Posterior cingulate gyrus (tissue), 11 donors: ENCODE measurements at regions not wholly inside any gene's neighbourhood (a gene's known extent, or its start where the extent isn't known, plus 50 kb on each side); places are given as distances from the start of the nearest gene placed in this dataset.
"Not testable (repeated sequence)": the region's sequence is repeated elsewhere in the genome, so short reads cannot be mapped to it uniquely, and the experiment has no call there.

Experiments
- DNase-seq, 10 donors: peaks; one replicate each; pipeline versions ENCODE4 v3.0.0 to v3.0.0-alpha.2; 2020 to 2021; ENCODE audit warnings: mixed read lengths in 3 of 10
- intact Hi-C: fragments of 100-400 bp; cut with DNase I; formaldehyde crosslinking; loops from one replicate; pipeline ENCODE4 v1.15.1; 2023

DNA sequence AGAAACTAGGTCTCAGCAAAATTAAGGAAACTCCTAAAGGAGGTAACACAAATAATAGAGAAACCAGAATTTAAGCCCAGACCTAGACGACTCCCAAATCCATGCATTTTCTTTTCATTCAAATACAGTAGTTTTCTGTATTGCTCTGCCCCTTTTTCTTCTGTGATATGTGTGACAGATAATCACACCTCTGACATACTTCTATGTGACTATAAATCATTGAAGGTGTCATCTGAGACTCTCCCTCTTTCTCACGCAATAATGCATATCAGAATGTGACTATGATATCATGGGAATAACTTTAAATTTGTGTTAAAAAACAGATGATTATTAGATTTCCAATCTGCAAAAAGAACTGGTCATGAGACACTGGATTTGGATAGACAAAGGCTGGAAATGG, 143.0 kb upstream of the ELAC2 start:
- intact Hi-C loops, result loop anchor here (10.0 kb wide), 1 partner anchor 676 kb away; no protein-coding TSS in a partner anchor
- no peak for DNase-seq

DNA sequence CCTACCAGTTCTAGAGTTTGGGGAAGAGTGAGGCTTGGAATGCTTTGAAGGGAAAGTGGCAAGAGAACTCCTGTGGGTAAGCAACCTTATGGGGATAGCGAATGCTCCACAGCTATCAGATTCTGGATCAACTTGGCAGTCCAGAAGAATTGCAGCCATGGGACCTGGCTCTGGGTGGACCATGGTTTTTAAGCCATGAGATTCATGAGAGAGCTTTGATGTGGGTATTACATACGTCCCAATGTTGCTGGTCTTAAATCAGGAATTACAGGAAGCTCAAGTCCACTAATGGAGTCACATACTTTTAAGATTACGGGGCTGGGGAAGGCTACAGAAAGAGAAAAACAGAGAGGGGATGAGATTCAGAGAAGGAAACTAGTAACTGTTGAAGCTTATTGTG, 142.5 kb upstream of the ELAC2 start:
- DNase-seq, result no peak
- intact Hi-C loops, result loop anchor here (10.0 kb wide), 1 partner anchor 675 kb away; no protein-coding TSS in a partner anchor

DNA sequence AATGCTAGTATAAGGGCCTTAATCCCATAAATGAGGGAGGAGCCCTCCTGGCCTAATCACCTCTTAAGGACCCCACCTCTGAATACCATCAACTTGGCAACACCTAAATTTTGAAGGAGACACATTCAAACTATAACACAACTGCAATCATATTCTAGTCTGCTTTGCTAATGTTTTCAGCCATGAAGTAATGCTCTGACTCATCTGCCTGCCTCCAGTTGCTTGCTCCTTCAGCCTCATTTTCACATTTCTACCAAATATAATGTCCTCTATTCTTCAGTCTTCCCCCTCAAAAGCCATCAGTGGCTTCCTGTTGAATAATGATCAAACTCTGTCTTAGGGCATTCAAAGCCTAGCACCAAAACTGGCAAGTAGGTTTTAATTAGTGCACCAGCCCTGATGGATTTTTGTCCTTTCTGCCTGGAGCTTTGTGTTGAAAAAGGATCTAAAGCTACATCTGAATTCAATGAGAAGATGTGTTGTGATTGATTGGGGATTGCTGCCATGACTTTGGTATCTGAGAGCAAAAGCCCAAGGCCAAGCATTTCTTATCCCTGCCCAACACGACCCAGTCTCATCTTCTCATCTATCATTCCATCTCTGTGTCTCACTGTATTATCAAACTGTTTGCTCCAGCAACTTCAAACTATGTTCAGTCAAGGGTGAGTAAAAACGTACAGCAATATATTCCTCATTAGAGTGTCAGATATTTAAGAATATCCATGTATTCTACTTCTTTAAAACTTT, 140.8 kb upstream of the ELAC2 start:
- no peak for DNase-seq
- intact Hi-C loops, result no loop called here

DNA sequence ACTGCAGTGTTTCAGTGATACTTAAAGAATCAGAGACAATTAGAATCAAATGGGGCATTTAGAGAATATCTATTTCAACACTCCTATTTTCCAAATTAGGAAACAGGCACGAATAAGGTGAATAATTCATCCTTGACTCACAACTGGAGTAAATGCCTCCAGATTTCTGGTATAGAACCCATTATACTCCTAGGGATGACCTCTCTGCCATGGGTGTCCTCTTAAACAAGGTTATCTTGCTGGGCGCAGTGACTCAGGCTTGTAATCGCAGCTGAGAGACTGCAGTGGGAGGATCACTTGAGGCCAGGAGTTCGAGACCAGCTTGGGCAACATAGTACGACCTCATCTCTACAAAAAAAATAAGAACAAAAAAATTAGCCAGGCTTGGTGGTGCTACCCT, 139.8 kb upstream of the ELAC2 start:
- DNase-seq, result no peak

DNA sequence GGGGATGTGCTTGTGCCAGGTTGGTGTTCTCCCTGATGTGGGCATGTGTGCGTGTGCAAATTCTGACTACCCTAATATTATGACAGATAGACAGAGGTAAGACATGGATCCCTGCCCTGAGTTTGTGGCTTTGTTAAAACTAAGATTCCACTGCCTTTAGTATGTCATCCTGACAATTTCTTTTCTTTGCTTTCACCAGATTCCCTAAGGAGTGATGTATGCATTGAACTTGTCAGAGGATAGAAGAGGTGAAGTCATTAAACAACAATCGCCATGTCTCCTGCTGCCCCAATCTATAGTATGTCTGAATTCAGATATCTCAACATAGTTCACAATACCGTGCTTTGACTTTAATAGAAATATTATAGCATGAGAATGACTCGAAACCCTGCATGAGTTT, 137.1 kb upstream of the ELAC2 start:
- DNase-seq, result no peak
- intact Hi-C loops, result no loop called here

More for the DNA sequence above, 139.8 kb upstream of the ELAC2 start:
- intact Hi-C loops, result no loop called here

DNA sequence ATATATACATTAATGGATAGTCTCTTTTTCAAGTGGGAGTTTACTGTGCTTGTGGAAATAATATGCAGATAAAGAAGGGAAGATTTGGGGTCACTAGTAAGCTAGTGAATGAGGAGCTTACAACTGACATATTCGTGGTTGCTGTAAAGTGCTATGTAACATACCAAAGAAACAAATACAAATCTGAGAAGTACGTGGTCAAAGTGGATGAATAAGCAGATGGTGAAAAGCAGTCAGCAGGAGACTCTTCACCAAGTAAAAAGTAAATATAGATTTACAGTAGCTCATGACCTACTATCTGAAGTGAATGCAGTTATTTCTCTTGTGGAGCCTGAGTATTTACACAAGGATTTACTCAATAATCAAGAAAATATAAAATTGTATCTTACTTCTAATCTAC, 136.6 kb upstream of the ELAC2 start:
- no peak for DNase-seq
- intact Hi-C loops, result no loop called here

DNA sequence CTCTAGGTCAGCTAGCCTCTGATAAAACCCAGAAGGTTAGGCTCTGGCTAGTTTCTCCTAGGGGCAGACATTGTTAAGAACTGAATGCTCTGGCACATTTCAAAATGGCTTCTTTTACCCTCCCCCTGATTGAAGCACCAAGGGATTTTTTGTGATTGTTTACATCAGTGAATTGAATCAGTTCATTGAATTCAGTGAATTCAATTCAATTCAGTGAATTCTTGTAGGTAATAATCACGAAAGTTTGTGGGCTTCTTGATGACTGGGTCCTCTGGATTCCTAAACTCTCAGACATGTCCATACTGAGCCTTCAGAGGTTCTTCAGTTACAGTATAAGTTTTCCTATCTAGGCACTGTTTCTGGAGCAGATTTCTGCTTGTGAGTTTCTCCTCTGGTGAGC, 135.2 kb upstream of the ELAC2 start:
- no peak for DNase-seq
- intact Hi-C loops, result no loop called here

DNA sequence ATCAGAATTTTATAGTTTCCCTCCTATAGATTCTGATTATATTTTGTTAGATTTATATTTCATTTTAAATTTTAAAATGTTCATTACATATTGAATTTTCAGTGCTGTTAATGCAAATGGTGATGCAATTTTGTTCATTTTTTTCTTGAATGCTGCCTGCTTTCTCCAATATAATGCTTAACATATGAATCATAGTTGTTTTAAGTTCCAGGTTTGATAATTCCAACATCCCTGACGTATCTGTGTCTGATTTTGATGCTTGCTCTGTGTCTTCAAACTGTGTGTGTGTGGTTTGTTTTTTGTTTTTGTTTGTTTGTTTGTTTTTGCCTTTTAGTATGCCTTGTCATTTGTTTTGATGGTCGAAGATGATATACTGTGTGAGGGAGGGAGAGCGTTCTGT, 134.7 kb upstream of the ELAC2 start:
- no peak for DNase-seq
- intact Hi-C loops, result no loop called here

DNA sequence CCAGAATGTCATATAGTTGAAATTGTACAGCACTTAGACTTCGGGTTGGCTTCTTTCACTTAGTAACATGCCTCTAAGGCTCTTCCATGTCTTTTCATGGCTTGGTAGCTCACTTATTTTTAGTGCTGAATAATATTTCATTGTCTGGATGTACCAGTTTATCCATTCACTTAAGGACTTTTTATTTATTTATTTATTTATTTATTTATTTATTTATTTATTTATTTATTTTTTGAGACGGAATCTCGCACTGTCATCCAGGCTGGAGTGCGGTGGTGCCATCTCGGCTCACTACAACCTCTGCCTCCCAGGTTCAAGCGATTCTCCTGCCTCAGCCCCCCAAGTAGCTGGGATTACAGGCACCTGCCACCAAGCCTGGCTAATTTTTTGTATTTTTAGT, 132.9 kb upstream of the ELAC2 start:
- DNase-seq, intact Hi-C loops: not testable (repeated sequence)

DNA sequence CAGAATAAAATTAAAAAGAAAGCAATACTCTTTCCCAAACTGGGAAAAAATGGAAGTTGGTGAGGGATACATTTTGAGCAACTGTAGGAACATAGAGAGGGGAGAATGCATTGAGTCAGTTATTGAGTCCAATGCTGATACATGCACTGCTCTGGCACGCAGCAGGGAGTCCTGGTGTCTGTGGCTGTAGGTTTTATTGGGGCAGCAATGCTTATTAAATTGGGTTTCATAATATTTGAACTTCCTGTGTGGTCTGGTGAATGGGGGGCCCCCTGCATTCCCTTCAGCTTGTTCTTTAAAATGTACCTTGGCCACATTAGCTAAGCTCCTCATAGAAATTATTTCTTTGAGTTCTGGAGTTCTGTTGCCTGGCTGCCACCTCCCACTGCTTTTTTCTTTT, 125.2 kb upstream of the ELAC2 start:
- intact Hi-C loops, result no loop called here
- DNase-seq, result no peak

DNA sequence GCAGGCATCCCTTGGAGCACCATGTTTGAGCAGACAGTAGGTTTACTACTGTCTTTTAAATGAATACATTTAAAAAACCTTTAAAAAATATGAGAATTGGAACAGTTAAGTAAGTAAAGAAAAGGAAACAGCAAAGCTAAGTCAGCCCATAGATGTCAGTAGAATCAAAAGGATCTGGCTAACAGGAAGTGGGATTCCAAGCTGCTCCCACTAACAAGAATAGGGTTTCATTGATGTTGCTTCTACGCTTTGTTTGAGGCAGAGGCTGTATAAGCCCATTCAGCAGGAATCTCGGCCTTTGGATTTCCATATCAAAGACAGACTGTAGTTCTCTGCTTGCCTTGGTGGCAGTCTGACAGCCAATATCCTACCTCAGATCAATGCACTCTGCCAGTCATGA, 122.9 kb upstream of the ELAC2 start:
- DNase-seq, result no peak
- intact Hi-C loops, result no loop called here

DNA sequence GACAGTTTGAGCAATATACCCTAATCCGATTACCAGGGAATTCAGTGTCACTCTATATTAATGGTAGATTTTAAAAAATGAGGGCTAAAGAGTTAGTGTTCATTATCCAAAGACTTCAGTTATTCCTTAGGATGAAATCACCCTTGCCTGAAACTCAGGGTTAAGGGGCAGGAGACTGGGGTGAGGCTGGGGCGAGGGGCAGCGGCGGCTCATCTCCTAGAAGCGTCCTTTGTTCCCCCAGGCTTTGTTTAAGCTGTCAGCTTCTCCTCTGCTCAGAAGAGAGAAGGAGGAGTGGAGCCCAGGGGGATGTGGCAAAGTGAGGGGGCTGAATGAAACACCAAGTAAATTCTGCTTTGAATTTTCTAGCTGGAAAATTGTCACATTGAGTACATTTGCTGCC, 117.7 kb upstream of the ELAC2 start:
- intact Hi-C loops, result no loop called here
- DNase-seq, result no peak

DNA sequence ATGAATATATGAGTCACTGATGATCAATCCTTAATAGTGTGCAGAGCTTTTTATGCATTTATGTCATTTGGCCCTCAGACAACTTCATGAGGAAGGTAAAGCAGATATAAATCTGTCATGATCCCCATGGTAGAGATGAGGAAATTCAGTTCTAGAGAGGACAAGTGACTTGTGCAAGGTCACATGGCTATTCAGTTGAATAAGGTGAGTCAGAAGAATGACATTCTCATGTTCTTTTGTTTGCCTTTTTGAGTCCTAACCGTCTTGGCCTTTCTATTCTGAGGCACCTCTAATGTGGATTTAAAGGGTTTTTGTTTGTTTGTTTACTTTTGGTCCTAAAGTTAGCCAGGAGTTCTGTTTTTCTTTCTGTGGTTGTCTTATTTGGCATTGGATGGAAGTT, 116.2 kb upstream of the ELAC2 start:
- intact Hi-C loops, result no loop called here
- DNase-seq, result no peak

DNA sequence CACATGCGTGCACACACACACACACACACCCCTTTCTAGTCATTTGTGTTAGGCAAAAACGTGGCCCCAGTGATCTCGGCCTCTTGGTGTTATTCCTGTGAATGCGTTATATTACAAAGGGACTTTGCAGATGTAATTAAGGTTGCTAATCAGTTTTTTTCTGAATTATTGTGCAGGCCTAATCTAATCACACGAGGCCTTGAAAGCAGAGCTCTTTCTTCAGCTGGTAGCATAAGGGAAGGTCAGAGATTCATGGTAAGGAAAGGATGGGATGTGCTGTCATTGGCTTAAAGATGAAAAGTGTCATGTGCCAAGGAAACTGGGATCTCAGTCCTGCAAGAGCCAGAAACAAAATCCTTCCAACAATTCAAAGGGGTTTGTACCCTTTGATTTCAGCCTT, 113.4 kb upstream of the ELAC2 start:
- DNase-seq, result no peak
- intact Hi-C loops, result no loop called here

DNA sequence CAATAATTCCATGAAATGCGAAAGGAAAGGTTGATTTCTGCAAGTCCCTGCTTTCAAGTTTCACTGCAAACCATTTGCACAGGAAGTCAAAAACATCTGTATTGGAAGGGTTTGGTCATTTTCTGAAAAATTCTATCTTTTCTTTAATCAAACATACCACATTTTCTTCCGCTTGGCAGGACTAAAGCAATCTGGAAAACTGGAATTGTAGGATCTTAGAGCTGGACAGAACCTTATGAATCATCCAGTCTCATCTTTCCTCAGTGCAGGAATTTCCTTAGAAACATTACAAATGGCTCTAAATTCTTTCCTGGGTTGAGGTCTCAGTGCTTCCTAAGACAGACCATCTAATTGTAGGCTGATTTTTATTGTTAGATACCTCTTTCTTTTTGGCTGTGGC, 111.5 kb upstream of the ELAC2 start:
- intact Hi-C loops, result no loop called here
- DNase-seq, result no peak

DNA sequence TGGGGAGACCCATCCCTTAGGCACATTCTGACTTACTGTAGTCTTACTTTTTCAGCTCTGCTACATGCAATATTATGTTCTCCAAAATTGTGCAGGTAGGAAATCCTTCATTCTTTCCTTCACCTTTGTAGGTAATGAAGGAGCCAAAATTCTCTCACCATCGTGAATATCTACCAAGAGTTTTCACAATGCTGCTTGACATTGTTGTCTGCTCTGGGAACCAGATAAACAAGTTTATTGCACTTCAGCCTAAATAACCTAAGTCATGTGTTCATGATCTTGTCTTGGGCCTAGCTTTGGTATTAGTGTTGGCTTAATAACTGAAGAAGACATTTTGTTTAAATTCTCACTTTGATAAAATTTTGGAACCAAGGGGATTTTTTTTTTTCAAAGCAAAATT, 110.8 kb upstream of the ELAC2 start:
- intact Hi-C loops, result no loop called here
- no peak for DNase-seq

DNA sequence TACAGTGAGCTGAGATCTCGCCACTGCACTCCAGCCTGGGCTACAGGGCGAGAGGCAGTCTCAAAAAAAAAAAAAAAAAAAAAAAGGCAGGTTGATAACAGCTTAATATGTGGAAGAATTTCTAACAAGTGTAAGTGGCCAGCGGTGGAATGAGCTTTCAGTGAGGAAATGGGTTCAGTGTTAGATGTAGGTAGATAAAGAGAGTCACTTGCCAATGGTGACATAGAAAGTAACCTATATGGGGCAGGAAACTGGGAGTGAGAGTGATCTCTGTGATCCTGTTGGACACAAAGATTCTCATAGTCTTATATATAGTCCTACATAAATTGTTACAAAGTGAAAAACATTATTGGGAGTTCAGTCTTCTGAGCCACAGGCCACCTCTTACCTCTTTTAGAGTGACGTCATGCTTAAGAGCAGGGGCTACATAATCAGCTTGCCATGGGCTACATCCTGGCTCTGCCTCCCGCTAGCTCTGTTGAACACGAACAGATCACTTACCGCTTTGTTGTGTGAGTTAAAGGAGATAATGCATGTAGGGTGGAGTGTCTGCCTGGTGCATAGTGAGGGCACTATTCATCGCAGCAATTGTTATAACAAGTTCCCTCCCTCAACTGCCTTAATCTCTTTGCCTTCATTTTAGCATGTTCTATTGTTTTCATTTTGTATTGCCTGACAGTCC, 110.2 kb upstream of the ELAC2 start:
- intact Hi-C loops, result no loop called here
- no peak for DNase-seq

DNA sequence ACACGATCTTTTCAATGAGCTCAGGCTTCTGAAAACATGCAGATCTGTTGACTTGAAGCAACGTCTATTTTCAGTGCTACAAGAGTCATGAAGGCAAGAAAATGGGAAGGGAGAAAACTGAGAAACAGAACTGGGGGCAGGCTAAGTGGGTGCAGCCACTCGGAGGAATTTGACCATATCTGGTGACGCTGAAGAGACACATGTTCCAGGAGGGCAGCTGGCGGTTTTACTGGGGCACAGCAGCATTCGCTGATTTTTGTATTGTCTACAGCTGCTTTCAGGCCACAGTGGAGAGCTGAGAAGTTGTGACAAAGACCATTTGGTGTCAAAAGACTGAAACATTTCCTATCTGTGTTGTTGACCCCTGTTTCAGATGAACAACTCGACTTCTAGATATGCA, 103.0 kb upstream of the ELAC2 start:
- intact Hi-C loops, result no loop called here
- no peak for DNase-seq

DNA sequence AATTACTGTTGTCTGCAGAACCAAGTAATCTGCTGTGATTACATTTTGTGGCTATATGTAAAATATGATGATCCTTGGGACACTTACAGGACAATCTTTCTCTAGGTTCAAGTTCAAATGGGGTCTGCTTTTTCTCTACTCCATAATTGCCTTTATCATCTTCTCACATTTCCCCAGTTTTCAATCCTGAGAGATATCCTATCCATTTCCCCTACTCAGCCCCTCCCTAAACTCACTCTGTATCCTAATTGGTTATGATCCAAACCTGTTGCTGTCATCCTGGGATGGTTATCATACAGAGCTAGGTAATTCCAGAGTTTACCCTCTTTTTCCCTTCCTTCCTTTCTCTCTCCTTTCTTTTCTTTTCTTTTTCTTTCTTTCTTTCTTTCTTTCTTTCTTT, 100.5 kb upstream of the ELAC2 start:
- intact Hi-C loops, result no loop called here

DNA sequence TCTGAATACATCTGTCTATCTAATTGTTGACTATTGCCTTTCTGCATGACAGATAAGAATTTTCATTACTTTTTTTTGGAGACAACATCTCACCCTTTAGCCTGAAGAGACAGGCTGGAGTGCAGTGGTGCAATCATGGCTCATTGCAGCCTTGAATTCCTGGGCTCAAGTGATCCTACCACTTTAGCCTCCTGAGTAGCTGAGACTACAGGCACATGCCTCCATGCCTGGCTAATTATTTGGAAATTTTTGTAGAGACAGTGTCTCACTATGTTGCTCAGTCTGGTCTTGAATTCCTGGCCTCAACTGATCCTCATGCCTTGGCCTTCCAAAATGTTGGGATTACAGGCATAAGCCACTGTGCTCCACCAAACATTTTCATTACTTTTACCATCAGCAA, 99.8 kb upstream of the ELAC2 start:
- intact Hi-C loops, result no loop called here
- no peak for DNase-seq

More for the DNA sequence above, 100.5 kb upstream of the ELAC2 start:
- no peak for DNase-seq

DNA sequence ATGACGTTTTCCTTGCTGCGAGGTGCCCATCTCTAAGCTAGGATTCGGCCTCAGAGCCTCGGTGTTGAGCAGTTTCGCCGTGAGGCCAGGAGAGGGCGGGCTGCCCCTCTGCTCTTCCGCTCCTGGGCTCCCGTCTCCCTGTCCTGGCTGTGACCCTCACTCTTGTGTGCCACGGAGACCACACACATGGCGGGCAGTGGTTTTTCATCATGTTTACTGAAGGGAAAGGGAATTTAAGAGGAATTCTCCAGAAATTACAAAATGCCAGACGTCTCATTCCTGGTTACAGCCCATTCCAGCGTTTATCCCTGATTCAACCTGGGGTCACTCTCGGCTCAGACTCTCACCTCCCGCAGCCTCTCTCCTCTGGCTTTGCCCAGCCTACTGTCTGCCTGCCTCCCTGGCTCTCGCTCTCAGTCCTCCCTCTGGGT, 96.8 kb upstream of the ELAC2 start:
- peak in 2 of 10 donors; percentile 10 to 12 for DNase-seq
- intact Hi-C loops, result no loop called here

DNA sequence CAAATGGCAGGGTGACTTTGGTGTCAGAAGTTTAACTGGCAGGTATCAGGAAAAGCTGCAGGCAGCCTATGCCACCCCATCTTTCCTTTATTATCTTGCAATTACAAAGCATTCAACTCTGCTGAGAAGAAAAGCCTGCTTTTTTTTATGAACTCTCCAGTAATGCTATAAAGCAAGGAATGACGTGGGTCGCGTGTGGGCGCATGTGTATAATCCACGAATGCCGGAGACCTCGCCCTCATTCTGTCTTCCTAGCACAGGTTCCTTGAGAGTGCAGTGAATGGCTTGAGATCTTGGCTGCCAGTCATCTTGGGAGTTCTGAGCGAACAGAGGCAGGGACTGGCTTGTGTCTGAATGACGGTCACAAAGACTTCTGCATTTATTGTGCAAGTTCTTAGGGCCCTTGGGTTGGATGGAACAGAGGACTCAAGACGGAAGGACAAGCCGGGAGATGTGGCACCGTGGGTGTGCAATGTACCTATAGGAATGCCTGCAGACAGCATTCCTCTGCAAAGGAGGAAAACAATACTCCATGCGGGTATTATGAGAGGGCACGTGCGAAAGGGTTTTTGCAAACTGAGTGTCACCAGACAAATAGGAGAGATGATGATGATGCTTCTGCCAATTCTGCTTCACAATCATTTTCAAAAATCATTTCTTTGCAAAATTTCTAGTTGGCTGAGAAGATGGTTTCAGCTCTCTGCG, 96.1 kb upstream of the ELAC2 start:
- intact Hi-C loops, result no loop called here
- no peak for DNase-seq
